ENCODE measurements at regions not wholly inside any gene's neighbourhood (a gene's known extent, or its start where the extent isn't known, plus 50 kb on each side); places are given as distances from the start of the nearest gene placed in this dataset.
"Not testable (repeated sequence)": the region's sequence is repeated elsewhere in the genome, so short reads cannot be mapped to it uniquely, and the experiment has no call there.

GRCh38 chr2:87485455-87485854 lies 262.4 kb upstream of the PLGLB2 start:
- not testable (repeated sequence) for DNase-seq (ENCODE audit: low spot score)

GRCh38 chr2:87485884-87486283 lies 262.0 kb upstream of the PLGLB2 start:
- not testable (repeated sequence) for DNase-seq (ENCODE audit: low spot score)

- DNase-seq (ENCODE audit: low spot score), result not testable (repeated sequence)
Measured at GRCh38 chr2:87486413-87486812, 261.5 kb upstream of the PLGLB2 start.

GRCh38 chr2:87488021-87488420 lies 259.9 kb upstream of the PLGLB2 start:
- DNase-seq (ENCODE audit: low spot score), result not testable (repeated sequence)

GRCh38 chr2:87488991-87489390 lies 258.9 kb upstream of the PLGLB2 start:
- not testable (repeated sequence) for DNase-seq (ENCODE audit: low spot score)

- not testable (repeated sequence) for DNase-seq (ENCODE audit: low spot score)
Measured at GRCh38 chr2:87494846-87495245, 253.0 kb upstream of the PLGLB2 start.

- DNase-seq (ENCODE audit: low spot score), result not testable (repeated sequence)
Measured at GRCh38 chr2:87495455-87495854, 252.4 kb upstream of the PLGLB2 start.

GRCh38 chr2:87496036-87497006 lies 251.6 kb upstream of the PLGLB2 start:
- peak; percentile 36 for DNase-seq (ENCODE audit: low spot score)

GRCh38 chr2:87497135-87497534 lies 250.8 kb upstream of the PLGLB2 start:
- not testable (repeated sequence) for DNase-seq (ENCODE audit: low spot score)

GRCh38 chr2:87497700-87498099 lies 250.2 kb upstream of the PLGLB2 start:
- not testable (repeated sequence) for DNase-seq (ENCODE audit: low spot score)

- DNase-seq (ENCODE audit: low spot score), result not testable (repeated sequence)
Measured at GRCh38 chr2:87498169-87498853, 249.6 kb upstream of the PLGLB2 start.

- DNase-seq (ENCODE audit: low spot score), result not testable (repeated sequence)
Measured at GRCh38 chr2:87498854-87499238, 249.0 kb upstream of the PLGLB2 start.

- DNase-seq (ENCODE audit: low spot score), result not testable (repeated sequence)
Measured at GRCh38 chr2:87499860-87500259, 248.0 kb upstream of the PLGLB2 start.

- not testable (repeated sequence) for DNase-seq (ENCODE audit: low spot score)
Measured at GRCh38 chr2:87500421-87500820, 247.5 kb upstream of the PLGLB2 start.

- DNase-seq (ENCODE audit: low spot score), result not testable (repeated sequence)
Measured at GRCh38 chr2:87500951-87501350, 246.9 kb upstream of the PLGLB2 start.

GRCh38 chr2:87502948-87503347 lies 244.9 kb upstream of the PLGLB2 start:
- not testable (repeated sequence) for DNase-seq (ENCODE audit: low spot score)

GRCh38 chr2:87505239-87505638 lies 242.6 kb upstream of the PLGLB2 start:
- not testable (repeated sequence) for DNase-seq (ENCODE audit: low spot score)

GRCh38 chr2:87505909-87506308 lies 242.0 kb upstream of the PLGLB2 start:
- not testable (repeated sequence) for DNase-seq (ENCODE audit: low spot score)

GRCh38 chr2:87507378-87508348 lies 240.2 kb upstream of the PLGLB2 start:
- DNase-seq (ENCODE audit: low spot score), result not testable (repeated sequence)

- not testable (repeated sequence) for DNase-seq (ENCODE audit: low spot score)
Measured at GRCh38 chr2:87511195-87511778, 236.6 kb upstream of the PLGLB2 start.

All from A172 (cell line).